Neuronal stem cell (in vitro differentiated cells): ENCODE measurements at regions not wholly inside any gene's neighbourhood (a gene's known extent, or its start where the extent isn't known, plus 50 kb on each side); places are given as distances from the start of the nearest gene placed in this dataset.

Source experiments
- DNase-seq: peaks from one replicate; pipeline ENCODE4 v3.0.0-alpha.2; 2013; ENCODE audit warnings: low spot score
- H2AFZ ChIP-seq: one replicate; pipeline ENCODE4 v1.6.1; 2013; ENCODE audit warnings: mild to moderate bottlenecking, low read length, inconsistent platforms
- H2AK5ac ChIP-seq: 2 replicates; pipeline ENCODE4 v1.6.1; 2013; ENCODE audit warnings: low read depth, mild to moderate bottlenecking, inconsistent platforms, low read length, moderate library complexity, mixed read lengths
- H2BK120ac ChIP-seq: 2 replicates; pipeline ENCODE4 v1.6.1; 2013; ENCODE audit warnings: low read depth, mild to moderate bottlenecking, inconsistent platforms, low read length, moderate library complexity, mixed read lengths
- H2BK12ac ChIP-seq: one replicate; pipeline ENCODE4 v1.6.1; 2013; ENCODE audit warnings: low read length, inconsistent platforms
- H2BK15ac ChIP-seq: 2 replicates; pipeline ENCODE4 v1.6.1; 2013; ENCODE audit warnings: mild to moderate bottlenecking, low read length, inconsistent platforms, mixed read lengths
- H2BK5ac ChIP-seq: one replicate; pipeline ENCODE4 v1.6.1; 2013; ENCODE audit warnings: inconsistent platforms, mild to moderate bottlenecking, low read length, moderate library complexity
- H3K14ac ChIP-seq: one replicate; pipeline ENCODE4 v1.6.1; 2013; ENCODE audit warnings: low read length, inconsistent platforms
- H3K18ac ChIP-seq: 2 replicates; pipeline ENCODE4 v1.6.1; 2013; ENCODE audit warnings: low read length, inconsistent platforms
- H3K23ac ChIP-seq: 2 replicates; pipeline ENCODE4 v1.6.1; 2013; ENCODE audit warnings: low read depth, mild to moderate bottlenecking, mixed read lengths, low read length, inconsistent platforms; ENCODE audit not compliant: poor library complexity
- H3K27ac ChIP-seq: replicated peaks from 3 replicates; pipeline ENCODE4 v1.5.1; 2013; ENCODE audit warnings: low read length, inconsistent platforms
- H3K27me3 ChIP-seq, 3 experiments: 2 replicates each; pipeline ENCODE4 v1.6.1; 2013; ENCODE audit warnings: low read length in 3 of 3, mild to moderate bottlenecking in 2 of 3, inconsistent platforms in 1 of 3, low read depth in 1 of 3, mixed read lengths in 1 of 3, moderate library complexity in 1 of 3; ENCODE audit not compliant: control insufficient read depth in 3 of 3, insufficient read depth in 3 of 3
- H3K36me3 ChIP-seq, 2 donors: replicated peaks in 1 of 2; 2 replicates each; pipeline ENCODE4 v1.6.1; 2013; ENCODE audit warnings: low read length in 2 of 2; ENCODE audit not compliant: control insufficient read depth in 2 of 2, insufficient read depth in 2 of 2
- H3K4ac ChIP-seq: 2 replicates; pipeline ENCODE4 v1.6.1; 2013; ENCODE audit warnings: inconsistent platforms, mild to moderate bottlenecking, low read length, moderate library complexity
- H3K4me1 ChIP-seq, 2 donors: 1 replicate in 1 of 2; 2 replicates in 1 of 2; pipeline ENCODE4 v1.6.1; 2013; ENCODE audit warnings: low read length in 2 of 2, low read depth in 1 of 2; ENCODE audit not compliant: control insufficient read depth in 2 of 2, insufficient read depth in 1 of 2
- H3K4me2 ChIP-seq: one replicate; pipeline ENCODE4 v1.6.1; 2013; ENCODE audit warnings: mild to moderate bottlenecking, low read length, inconsistent platforms; ENCODE audit not compliant: insufficient read depth, poor library complexity, severe bottlenecking
- H3K4me3 ChIP-seq, 2 donors: 2 replicates each; pipeline ENCODE4 v1.5.1; 2013; ENCODE audit warnings: low read length in 2 of 2, mild to moderate bottlenecking in 2 of 2, inconsistent platforms in 1 of 2, moderate library complexity in 1 of 2
- H3K79me1 ChIP-seq: one replicate; pipeline ENCODE4 v1.6.1; 2013; ENCODE audit warnings: low read depth, mild to moderate bottlenecking, inconsistent platforms, low read length, moderate library complexity
- H3K9ac ChIP-seq: one replicate; pipeline ENCODE4 v1.6.1; 2013; ENCODE audit warnings: mild to moderate bottlenecking, low read depth, low read length, inconsistent platforms; ENCODE audit not compliant: poor library complexity
- H3K9me3 ChIP-seq, 2 donors: replicated peaks in 1 of 2; 2 replicates each; pipeline versions ENCODE3 to v1.6.1; 2013; ENCODE audit warnings: low read length in 2 of 2, mild to moderate bottlenecking in 2 of 2, inconsistent platforms in 1 of 2, low read depth in 1 of 2, mixed read lengths in 1 of 2, moderate library complexity in 1 of 2; ENCODE audit not compliant: control insufficient read depth in 2 of 2, insufficient read depth in 1 of 2
- H4K8ac ChIP-seq: one replicate; pipeline ENCODE4 v1.6.1; 2013; ENCODE audit warnings: low read depth, mild to moderate bottlenecking, inconsistent platforms, low read length, moderate library complexity
- H4K91ac ChIP-seq: one replicate; pipeline ENCODE4 v1.6.1; 2013; ENCODE audit warnings: low read length, low read depth, mild to moderate bottlenecking, inconsistent platforms; ENCODE audit not compliant: poor library complexity
- WGBS, 2 donors: extraction: QIAGEN DNeasy Blood & Tissue Kit; methylation state at CpG; one replicate each; pipeline ENCODE4 v1.1.7; 2013; ENCODE audit warnings: missing lambda C conversion rate in 2 of 2, mixed read lengths in 1 of 2; ENCODE audit not compliant: insufficient read length in 2 of 2, insufficient replicate concordance in 1 of 2; ENCODE audit errors: extremely low coverage in 2 of 2; 5-methylcytosine and 5-hydroxymethylcytosine counted together

DNA sequence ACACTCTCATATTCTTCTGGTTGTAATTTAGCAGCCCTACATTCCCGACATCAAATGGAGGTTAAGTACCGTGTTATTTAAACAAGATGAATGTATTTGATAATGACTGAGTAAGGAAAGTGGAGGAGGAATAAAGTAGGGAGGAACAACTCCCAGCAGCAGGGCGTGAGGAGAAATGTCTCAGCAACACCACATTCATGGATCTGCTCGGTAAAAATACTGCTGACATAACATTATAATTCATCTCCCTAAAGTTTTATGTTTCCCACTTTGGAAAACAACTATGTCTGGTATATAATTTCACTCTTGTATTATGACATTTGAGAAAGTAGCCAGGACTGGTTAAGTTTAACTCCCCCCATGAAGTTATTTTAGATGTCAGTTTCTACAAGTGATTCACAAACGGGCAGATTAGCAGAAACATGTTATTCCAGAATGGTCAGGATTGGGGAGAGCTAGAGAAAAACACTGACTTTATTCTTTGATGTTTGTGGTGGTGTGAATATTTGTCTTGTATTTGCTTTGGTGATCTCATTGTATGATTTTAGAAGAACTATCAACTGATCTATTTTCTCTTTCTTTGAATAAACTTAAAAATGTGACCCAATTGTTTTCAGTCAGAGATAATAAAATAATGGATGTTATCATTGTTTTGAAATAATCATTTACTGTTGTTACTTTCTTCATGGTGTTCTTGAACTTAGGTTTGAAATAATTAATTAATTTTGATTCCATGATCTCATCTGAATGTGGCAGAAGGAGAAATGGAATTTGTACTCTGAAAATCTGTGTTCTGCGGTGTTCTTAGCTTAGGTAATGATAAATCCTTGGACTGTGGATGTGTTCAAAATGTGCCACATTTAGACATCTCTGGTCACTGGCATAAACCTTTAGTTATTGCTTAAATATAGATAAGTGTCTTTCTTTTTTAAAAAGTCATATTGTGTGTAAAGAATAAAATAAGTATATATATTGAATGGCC, 303.6 kb upstream of the ZNF608 start:
- no peaks in the 10 kb centered on the region for H3K36me3 ChIP-seq
- no peak overlapping the region for H2AFZ ChIP-seq
- no peak overlapping the region for H3K23ac ChIP-seq
- H4K91ac ChIP-seq = no peak overlapping the region
- H3K27me3 ChIP-seq = no peaks in the 10 kb centered on the region
- no peaks in the 10 kb centered on the region for H3K79me1 ChIP-seq
- H3K14ac ChIP-seq = no peak overlapping the region
- H2BK120ac ChIP-seq = no peak overlapping the region
- H3K4me1 ChIP-seq = no peaks in the 10 kb centered on the region
- H3K4me2 ChIP-seq = no peak overlapping the region
- no peak overlapping the region for H3K4me3 ChIP-seq
- no peak overlapping the region for H2BK5ac ChIP-seq
- H2BK12ac ChIP-seq = no peak overlapping the region
- no peak overlapping the region for H3K4ac ChIP-seq
- H4K8ac ChIP-seq = no peak overlapping the region
- no peak overlapping the region for H2AK5ac ChIP-seq
- no peaks in the 10 kb centered on the region for H3K9me3 ChIP-seq
- no CpG with 5 or more reads among the region's 6 CpGs for WGBS, 2 donors
- H3K9ac ChIP-seq = no peak overlapping the region
- no peak overlapping the region for H2BK15ac ChIP-seq
- no peak overlapping the region for H3K27ac ChIP-seq
- DNase-seq = no peak
- no peak overlapping the region for H3K18ac ChIP-seq

DNA sequence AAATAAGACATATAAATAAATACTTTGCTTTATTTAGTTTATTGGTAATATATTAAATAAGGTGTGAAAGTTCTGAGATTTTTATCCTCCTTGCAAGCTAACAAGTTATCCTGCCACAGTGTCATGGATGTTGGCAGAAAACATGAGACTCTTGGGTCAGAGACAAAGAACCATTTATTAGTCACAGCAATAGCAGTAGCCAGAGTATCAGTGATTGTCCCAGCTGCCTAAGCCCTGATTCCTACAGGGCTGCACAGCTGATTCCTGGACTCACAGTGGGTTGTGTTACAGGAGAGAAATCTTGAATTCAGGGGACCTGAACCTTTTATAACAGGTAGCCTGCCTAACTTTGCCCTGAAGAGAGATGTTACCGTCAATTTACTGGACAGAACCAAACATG, 304.5 kb upstream of the ZNF608 start:
- Histone ChIP-seq H3K9ac (no peak overlapping the region), H2BK12ac (no peak overlapping the region), H3K27ac (no peak overlapping the region), H2BK15ac (no peak overlapping the region), H3K9me3 (no peaks in the 10 kb centered on the region), H3K4me3 (no peak overlapping the region), H2AK5ac (no peak overlapping the region), H4K91ac (no peak overlapping the region), H3K27me3 (no peaks in the 10 kb centered on the region), H2BK5ac (no peak overlapping the region), H3K4me2 (no peak overlapping the region), H3K79me1 (no peaks in the 10 kb centered on the region), H2AFZ (no peak overlapping the region), H3K18ac (no peak overlapping the region), H4K8ac (no peak overlapping the region), H2BK120ac (no peak overlapping the region), H3K36me3 (no peaks in the 10 kb centered on the region), H3K23ac (no peak overlapping the region), H3K4me1 (peaks cover 0 to under 1% of the 10 kb centered on the region in 2 donors), H3K4ac (no peak overlapping the region), H3K14ac (no peak overlapping the region)
- WGBS, 2 donors = no CpG with 5 or more reads among the region's 1 CpG
- no peak for DNase-seq

DNA sequence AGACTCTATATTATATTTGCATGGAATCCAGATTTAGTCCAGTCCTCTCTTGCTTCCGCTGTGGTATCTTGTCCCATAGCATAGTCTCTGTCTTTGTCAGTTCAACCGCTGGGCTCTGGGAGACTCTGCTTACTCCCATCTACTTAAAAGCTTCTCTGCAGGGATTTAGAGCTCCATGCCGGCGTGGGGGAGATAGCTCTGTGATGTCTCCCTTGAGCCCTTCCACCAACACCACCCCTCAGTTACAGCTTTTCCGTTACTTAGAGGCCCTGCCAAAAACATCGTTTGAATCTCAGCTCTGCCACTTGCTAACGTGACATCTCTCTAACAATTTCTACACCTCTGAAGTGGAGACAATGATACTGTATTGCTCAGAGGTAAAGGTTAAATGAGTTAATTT, 306.1 kb upstream of the ZNF608 start:
- Histone ChIP-seq H3K27me3 (no peaks in the 10 kb centered on the region), H3K4me2 (no peak overlapping the region), H2AK5ac (no peak overlapping the region), H2AFZ (no peak overlapping the region), H2BK12ac (no peak overlapping the region), H3K4me1 (peaks cover 8 to 14% of the 10 kb centered on the region in 2 donors), H2BK120ac (no peak overlapping the region), H3K79me1 (no peaks in the 10 kb centered on the region), H3K9ac (no peak overlapping the region), H3K27ac (no peak overlapping the region), H4K91ac (no peak overlapping the region), H3K4me3 (no peak overlapping the region), H3K14ac (no peak overlapping the region), H3K18ac (no peak overlapping the region), H2BK5ac (no peak overlapping the region), H3K4ac (no peak overlapping the region), H3K23ac (no peak overlapping the region), H2BK15ac (no peak overlapping the region), H3K36me3 (no peaks in the 10 kb centered on the region), H3K9me3 (no peaks in the 10 kb centered on the region), H4K8ac (no peak overlapping the region)
- WGBS, 2 donors = no CpG with 5 or more reads among the region's 7 CpGs
- no peak for DNase-seq

DNA sequence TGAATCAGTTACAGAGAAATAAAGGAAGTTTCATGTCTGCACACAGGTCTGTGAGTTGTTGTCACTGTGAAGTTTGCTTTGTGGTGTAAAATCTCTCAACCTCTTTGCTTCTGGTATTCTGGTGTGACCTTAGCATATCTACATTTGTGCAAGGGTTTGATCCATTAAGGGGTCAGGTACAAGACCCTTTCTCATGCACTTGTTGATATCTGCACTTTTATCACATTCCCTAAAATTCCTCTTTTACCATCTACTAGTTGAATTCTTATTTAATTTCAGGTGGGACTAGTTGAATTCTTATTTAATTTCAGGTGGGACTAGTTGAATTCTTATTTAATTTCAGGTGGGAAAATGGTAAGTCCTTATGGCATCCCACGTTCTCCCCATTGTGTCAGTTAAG, 306.7 kb upstream of the ZNF608 start:
- Histone ChIP-seq H3K9me3 (no peaks in the 10 kb centered on the region), H3K27ac (no peak overlapping the region), H2AFZ (no peak overlapping the region), H3K4ac (no peak overlapping the region), H3K23ac (no peak overlapping the region), H3K9ac (no peak overlapping the region), H4K8ac (no peak overlapping the region), H3K14ac (no peak overlapping the region), H3K18ac (no peak overlapping the region), H3K79me1 (no peaks in the 10 kb centered on the region), H2BK15ac (no peak overlapping the region), H3K4me3 (no peak overlapping the region), H3K4me2 (no peak overlapping the region), H2BK120ac (no peak overlapping the region), H3K36me3 (no peaks in the 10 kb centered on the region), H2AK5ac (no peak overlapping the region), H2BK12ac (no peak overlapping the region), H2BK5ac (no peak overlapping the region), H3K4me1 (peaks cover 8 to 18% of the 10 kb centered on the region in 2 donors), H4K91ac (no peak overlapping the region), H3K27me3 (no peaks in the 10 kb centered on the region)
- no peak for DNase-seq
- no CpG with 5 or more reads among the region's 1 CpG for WGBS, 2 donors
